HL-60 (cell line): ENCODE measurements at regions not wholly inside any gene's neighbourhood (a gene's known extent, or its start where the extent isn't known, plus 50 kb on each side); places are given as distances from the start of the nearest gene placed in this dataset.

ENCODE experiments used
- CTCF ChIP-seq: IDR thresholded peaks from one replicate; pipeline ENCODE4 v1.5.1; 2011; ENCODE audit warnings: low read length, control low read depth, inconsistent platforms; ENCODE audit not compliant: insufficient read depth
- POLR2AphosphoS5 ChIP-seq: IDR thresholded peaks from 2 replicates; pipeline ENCODE4 v1.6.1; 2012; ENCODE audit warnings: low read depth

- TF ChIP-seq POLR2AphosphoS5 (no peak), CTCF (no peak)
Observed at GRCh38 chr14:101087614-101088394, 184.3 kb upstream of the RTL1 start.
